Small intestine (tissue), 7 donors: ENCODE measurements at regions not wholly inside any gene's neighbourhood (a gene's known extent, or its start where the extent isn't known, plus 50 kb on each side); places are given as distances from the start of the nearest gene placed in this dataset.

Experiments
- DNase-seq, 2 donors: peaks; one replicate each; pipeline versions ENCODE4 v3.0.0 to v3.0.0-alpha.2; 2013
- FAIRE-seq: peaks from 2 replicates; lab custom pipeline; 2012; peaks lifted over from hg19 to GRCh38; lab: Jason Lieb, UNC
- H3K27ac ChIP-seq, 3 donors: one replicate each; pipeline ENCODE4 v1.5.1; 2013; ENCODE audit warnings: low read length in 2 of 3, mild to moderate bottlenecking in 2 of 3, control low read depth in 1 of 3, inconsistent platforms in 1 of 3, low read depth in 1 of 3, moderate library complexity in 1 of 3
- H3K27me3 ChIP-seq, 3 donors: one replicate each; pipeline ENCODE4 v1.6.1; 2013; ENCODE audit warnings: low read length in 3 of 3, inconsistent platforms in 1 of 3; ENCODE audit not compliant: control insufficient read depth in 3 of 3, insufficient read depth in 3 of 3
- H3K36me3 ChIP-seq, 3 donors: one replicate each; pipeline ENCODE4 v1.6.1; 2013; ENCODE audit warnings: low read length in 3 of 3, inconsistent platforms in 1 of 3, low read depth in 1 of 3, mild to moderate bottlenecking in 1 of 3, moderate library complexity in 1 of 3; ENCODE audit not compliant: control insufficient read depth in 3 of 3, insufficient read depth in 2 of 3
- H3K4me1 ChIP-seq, 3 donors: one replicate each; pipeline ENCODE4 v1.6.1; 2013; ENCODE audit warnings: low read length in 2 of 3, inconsistent platforms in 1 of 3, low read depth in 1 of 3, mild to moderate bottlenecking in 1 of 3, moderate library complexity in 1 of 3; ENCODE audit not compliant: control insufficient read depth in 3 of 3, insufficient read depth in 2 of 3
- H3K4me3 ChIP-seq, 3 donors: one replicate each; pipeline ENCODE4 v1.5.1; 2013; ENCODE audit warnings: low read length in 3 of 3, control low read depth in 1 of 3, inconsistent platforms in 1 of 3, low read depth in 1 of 3, mild to moderate bottlenecking in 1 of 3, moderate library complexity in 1 of 3
- H3K9me3 ChIP-seq, 2 donors: one replicate each; pipeline ENCODE4 v1.6.1; 2013; ENCODE audit warnings: low read depth in 1 of 2, low read length in 1 of 2; ENCODE audit not compliant: control insufficient read depth in 2 of 2, insufficient read depth in 1 of 2
- WGBS, 3 donors: extraction: QIAGEN DNeasy Blood & Tissue Kit; methylation state at CpG; one replicate each; pipeline ENCODE4 v1.1.7; 2013; 5-methylcytosine and 5-hydroxymethylcytosine counted together
- donor health status: healthy with polysubstance abuse.
- donor health status: control.
- donor health status: control.
- donor health status: Bipolar disorder and iron deficiency.
- donor health status: healthy.

DNA sequence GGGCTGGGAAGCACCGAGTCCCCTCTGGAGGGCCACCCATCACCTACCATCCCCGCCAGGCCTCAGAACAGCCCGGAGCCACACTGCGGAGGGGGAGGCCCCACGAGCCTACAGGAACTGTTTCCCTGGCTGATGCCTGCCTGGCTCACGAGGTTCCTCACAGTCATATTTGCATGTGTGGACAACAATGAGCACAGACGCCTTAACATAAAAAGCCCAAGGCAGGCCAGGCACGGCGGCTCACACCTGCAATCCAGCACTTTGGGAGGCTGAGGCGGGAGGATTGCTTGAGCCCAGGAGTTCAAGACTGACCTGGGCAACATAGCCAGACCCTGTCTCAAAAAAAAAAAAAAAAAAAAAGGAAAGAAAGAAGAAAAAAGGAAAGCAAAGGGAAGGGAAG is 125.9 kb downstream of the FAM53A start:
- no peak for DNase-seq
- no peak overlapping the region for H3K27ac ChIP-seq
- no peak overlapping the region for H3K4me3 ChIP-seq
- H3K36me3 ChIP-seq, result no peaks in the 10 kb centered on the region
- peaks cover 0 to 5% of the 10 kb centered on the region in 2 donors for H3K9me3 ChIP-seq
- no peaks in the 10 kb centered on the region for H3K4me1 ChIP-seq
- peaks cover 0 to 46% (median 4%) of the 10 kb centered on the region in 3 donors for H3K27me3 ChIP-seq
- no peak for FAIRE-seq
- WGBS, 3 donors, result 56 to 70% (median 60%) methylated on average over 10 of the region's 10 CpGs

DNA sequence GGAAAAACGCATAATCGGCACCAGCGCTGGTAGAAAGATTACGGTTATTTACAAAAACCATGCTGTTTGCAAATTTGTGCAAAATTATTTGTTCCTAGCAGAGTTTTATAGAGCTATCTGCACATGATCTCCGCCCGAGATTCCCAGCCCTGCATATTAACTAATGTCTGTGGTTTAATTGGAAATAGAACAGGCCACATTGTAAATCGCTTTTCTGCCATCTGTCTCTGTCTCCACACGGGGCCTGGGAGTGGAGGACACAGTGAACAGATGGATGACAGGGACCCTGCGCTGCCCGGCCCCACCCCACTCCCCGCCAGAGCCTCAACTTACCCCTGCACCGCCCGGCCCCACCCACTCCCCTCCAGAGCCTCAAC is 126.9 kb downstream of the FAM53A start:
- no peak for DNase-seq
- WGBS, 3 donors, result 61 to 78% (median 67%) methylated on average over 11 to 13 of the region's 13 CpGs
- Histone ChIP-seq H3K36me3 (no peaks in the 10 kb centered on the region), H3K27ac (no peak overlapping the region), H3K27me3 (peaks cover 0 to 46% (median 4%) of the 10 kb centered on the region in 3 donors), H3K9me3 (peaks cover 0 to 5% of the 10 kb centered on the region in 2 donors), H3K4me1 (no peaks in the 10 kb centered on the region), H3K4me3 (no peak overlapping the region)
- no peak for FAIRE-seq

DNA sequence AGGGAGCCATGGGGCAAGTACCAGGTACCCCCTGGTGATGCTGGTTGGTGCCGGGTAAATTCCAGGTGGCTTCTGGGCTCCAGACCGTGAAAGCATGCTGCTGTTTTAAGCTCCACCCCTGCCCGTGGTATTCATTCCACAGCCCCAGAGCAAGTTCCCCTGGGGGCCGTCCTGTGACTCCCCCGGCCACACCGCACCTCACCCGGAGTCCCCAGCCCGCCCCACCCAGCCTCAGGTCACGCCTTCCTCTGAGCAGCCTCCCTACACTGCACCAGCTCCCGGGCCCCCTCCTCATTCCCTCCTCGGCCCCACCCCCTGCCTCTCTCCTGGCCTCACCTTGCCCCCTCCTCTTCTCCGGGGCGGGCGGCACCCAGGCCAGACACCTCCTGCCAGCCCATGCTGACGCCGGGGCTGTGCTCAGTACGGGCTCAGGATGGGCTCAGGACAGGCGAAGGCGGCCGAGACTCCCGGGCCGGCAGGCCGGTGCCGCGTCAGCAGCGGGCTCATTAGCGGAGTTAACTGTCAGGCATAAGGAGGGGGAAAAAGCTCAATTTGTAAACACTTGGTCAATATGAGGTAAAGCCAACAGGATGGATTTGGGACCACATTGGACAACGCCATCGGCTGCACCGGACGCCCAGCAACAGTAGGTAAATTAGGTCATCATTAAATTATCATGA is 127.4 kb downstream of the FAM53A start:
- Histone ChIP-seq H3K27ac (no peak overlapping the region), H3K36me3 (no peaks in the 10 kb centered on the region), H3K4me1 (no peaks in the 10 kb centered on the region), H3K27me3 (peaks cover 0 to 43% (median 4%) of the 10 kb centered on the region in 3 donors), H3K9me3 (peaks cover 0 to 5% of the 10 kb centered on the region in 2 donors), H3K4me3 (no peak overlapping the region)
- no peak for DNase-seq
- 17 to 25% (median 19%) methylated on average over 26 to 31 of the region's 31 CpGs for WGBS, 3 donors
- FAIRE-seq, result no peak

DNA sequence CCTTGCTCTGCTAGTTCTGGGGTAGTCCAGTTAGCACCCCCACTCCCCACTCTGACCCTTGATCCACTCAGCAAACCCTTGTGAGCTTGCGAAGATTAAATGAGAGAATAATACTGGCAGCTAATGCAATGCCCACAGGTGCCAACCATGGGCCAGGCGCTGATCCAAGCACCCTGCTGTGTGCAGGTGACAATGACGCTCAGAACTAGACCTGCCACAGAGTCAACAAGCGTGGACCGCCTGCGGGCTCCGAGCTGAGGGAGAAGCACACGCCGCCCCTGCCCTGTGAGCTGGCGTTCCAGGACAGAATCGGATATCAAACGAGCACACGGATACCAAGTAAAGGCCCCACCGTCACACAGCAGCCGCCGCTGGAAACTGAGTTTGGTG is 129.2 kb downstream of the FAM53A start:
- DNase-seq, result no peak
- 73 to 84% (median 76%) methylated on average over 16 of the region's 16 CpGs for WGBS, 3 donors
- H3K4me3 ChIP-seq, result no peak overlapping the region
- no peak overlapping the region for H3K27ac ChIP-seq
- FAIRE-seq, result no peak
- no peaks in the 10 kb centered on the region for H3K36me3 ChIP-seq
- peaks cover 0 to 35% (median 4%) of the 10 kb centered on the region in 3 donors for H3K27me3 ChIP-seq
- H3K9me3 ChIP-seq, result peaks cover 0 to 5% of the 10 kb centered on the region in 2 donors
- H3K4me1 ChIP-seq, result no peaks in the 10 kb centered on the region

DNA sequence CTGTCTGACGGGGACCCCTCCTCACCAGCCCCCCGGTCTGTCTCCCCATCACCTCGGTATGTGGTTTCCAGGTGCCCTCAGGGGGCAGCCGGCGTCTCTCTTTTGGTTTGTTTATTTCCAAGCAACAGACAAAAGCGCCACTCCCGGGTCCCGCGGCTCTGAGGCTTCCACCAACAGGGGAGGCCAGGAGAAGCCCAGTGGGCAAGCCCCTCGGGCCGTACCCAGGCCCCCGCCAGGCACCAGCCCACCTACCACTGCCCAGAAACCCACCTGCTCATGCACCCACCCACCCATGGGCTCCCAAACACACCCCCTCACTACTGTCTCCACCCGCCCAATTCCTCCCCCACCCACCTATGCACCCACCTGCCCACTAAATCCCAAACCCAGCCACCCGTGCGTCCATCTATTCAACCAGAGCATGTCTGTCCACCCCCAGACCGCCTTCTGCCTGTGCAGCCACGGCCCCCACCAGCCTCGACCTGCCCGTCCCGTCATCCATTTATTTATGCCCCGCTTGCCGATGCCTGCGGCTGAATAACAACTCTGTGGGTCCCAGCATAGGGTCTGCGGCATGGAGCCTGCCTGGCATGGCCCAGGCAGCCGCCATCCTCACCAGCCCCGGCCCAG is 129.8 kb downstream of the FAM53A start:
- FAIRE-seq (no peak), DNase-seq (no peak)
- H3K4me3 ChIP-seq, result no peak overlapping the region
- no peak overlapping the region for H3K27ac ChIP-seq
- peaks cover 0 to 35% (median 4%) of the 10 kb centered on the region in 3 donors for H3K27me3 ChIP-seq
- 73 to 76% (median 74%) methylated on average over 26 of the region's 26 CpGs for WGBS, 3 donors
- no peaks in the 10 kb centered on the region for H3K36me3 ChIP-seq
- peaks cover 0 to 5% of the 10 kb centered on the region in 2 donors for H3K9me3 ChIP-seq
- H3K4me1 ChIP-seq, result no peaks in the 10 kb centered on the region

DNA sequence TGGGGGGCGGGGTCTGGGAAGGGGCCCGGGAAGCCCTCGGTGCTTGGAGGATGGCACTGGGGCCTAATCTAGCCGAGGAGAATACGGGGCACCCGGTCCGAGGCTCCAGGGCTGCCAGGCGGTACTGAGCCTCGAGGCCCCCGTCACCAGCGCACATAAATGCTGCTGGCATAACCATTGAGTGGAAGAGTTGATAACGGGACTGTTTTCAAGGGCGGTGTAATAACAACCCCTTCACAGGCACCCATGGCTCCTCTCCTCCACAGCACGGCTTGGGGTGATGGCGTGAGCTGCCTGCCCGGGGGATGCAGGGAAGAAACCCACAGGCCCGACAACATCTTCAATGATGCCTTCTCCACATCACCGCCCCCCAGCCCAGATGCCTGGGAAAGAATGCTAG is 130.7 kb downstream of the FAM53A start:
- no peak for FAIRE-seq
- H3K27me3 ChIP-seq, result peaks cover 2 to 32% (median 2%) of the 10 kb centered on the region in 3 donors
- no peak overlapping the region for H3K4me3 ChIP-seq
- no peaks in the 10 kb centered on the region for H3K36me3 ChIP-seq
- no peak for DNase-seq
- H3K9me3 ChIP-seq, result peaks cover 0 to 5% of the 10 kb centered on the region in 2 donors
- 75 to 81% (median 76%) methylated on average over 18 of the region's 18 CpGs for WGBS, 3 donors
- H3K27ac ChIP-seq, result no peak overlapping the region
- H3K4me1 ChIP-seq, result no peaks in the 10 kb centered on the region

DNA sequence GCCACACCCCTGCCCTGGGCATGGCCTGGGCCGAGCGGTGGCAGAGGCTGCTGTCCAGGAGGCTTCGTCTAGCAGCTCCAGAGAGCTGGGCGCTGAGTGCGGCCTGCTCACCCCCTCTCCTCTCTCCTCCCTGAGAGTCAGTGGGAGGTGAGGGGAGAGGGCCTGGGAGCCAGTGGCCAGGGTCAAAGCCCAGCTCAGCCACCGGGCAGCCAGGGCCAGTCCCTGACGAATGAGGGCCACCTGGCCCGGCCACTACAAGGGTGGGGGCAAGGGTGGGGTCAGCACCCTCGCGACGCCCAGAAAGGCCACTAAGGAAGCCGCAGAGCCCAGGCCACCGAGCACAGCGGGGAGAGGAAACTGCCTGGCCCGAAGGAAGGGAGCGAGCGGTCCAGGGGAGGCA is 131.7 kb downstream of the FAM53A start:
- no peak for FAIRE-seq
- peaks cover 0 to 5% of the 10 kb centered on the region in 2 donors for H3K9me3 ChIP-seq
- H3K4me3 ChIP-seq, result no peak overlapping the region
- H3K36me3 ChIP-seq, result no peaks in the 10 kb centered on the region
- WGBS, 3 donors, result 68 to 78% (median 69%) methylated on average over 16 to 17 of the region's 17 CpGs
- no peaks in the 10 kb centered on the region for H3K4me1 ChIP-seq
- peaks cover 4 to 31% (median 6%) of the 10 kb centered on the region in 3 donors for H3K27me3 ChIP-seq
- H3K27ac ChIP-seq, result no peak overlapping the region
- DNase-seq, result no peak

DNA sequence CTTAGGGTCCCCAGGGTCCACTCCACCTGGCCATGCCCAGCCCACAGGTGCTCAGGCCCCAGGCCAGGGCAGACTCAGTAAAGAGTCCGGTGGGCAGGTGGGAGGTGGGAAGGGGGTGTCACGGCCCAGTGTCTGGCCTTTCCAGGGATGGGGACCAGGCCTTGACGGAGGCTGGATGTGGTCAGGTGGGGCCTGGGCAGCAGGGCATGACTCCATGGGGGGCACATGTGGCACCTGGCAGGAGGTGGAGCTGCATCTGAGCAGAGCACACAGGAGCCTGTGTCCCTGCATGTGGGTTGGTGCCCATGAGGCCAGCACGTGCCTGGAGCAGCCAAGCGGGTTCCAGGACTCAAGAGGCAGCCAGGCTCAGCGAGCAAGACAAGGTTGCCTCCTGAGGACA is 132.9 kb downstream of the FAM53A start:
- Histone ChIP-seq H3K27ac (no peak overlapping the region), H3K4me1 (no peaks in the 10 kb centered on the region), H3K9me3 (peaks cover 0 to 5% of the 10 kb centered on the region in 2 donors), H3K4me3 (no peak overlapping the region), H3K27me3 (peaks cover 2 to 20% (median 6%) of the 10 kb centered on the region in 3 donors), H3K36me3 (no peaks in the 10 kb centered on the region)
- WGBS, 3 donors, result 89 to 91% (median 89%) methylated on average over 4 to 6 of the region's 6 CpGs
- DNase-seq, result no peak
- no peak for FAIRE-seq
